ENCODE measurements at regions not wholly inside any gene's neighbourhood (a gene's known extent, or its start where the extent isn't known, plus 50 kb on each side); places are given as distances from the start of the nearest gene placed in this dataset.

DNA sequence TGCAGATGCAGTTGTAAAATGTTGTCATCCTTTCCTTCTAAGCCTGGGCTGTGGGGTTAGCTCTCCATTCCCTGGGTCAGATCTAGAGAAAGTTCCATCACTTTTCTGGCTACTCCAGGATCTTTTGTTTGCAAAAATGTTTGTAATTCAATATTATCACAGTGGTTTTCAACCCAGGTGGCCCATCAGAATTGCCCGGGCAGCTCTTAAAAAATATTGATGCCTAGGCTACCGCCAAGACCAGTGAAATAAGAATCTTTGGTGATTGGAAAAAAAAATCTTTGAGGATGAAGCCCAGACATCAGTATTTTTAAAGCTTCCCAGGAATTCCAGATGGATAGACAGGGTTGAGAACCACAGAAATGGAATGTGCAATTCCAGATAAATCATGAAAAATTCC is 232.5 kb upstream of the SPRED2 start:
- TF ChIP-seq, protein P1, sequence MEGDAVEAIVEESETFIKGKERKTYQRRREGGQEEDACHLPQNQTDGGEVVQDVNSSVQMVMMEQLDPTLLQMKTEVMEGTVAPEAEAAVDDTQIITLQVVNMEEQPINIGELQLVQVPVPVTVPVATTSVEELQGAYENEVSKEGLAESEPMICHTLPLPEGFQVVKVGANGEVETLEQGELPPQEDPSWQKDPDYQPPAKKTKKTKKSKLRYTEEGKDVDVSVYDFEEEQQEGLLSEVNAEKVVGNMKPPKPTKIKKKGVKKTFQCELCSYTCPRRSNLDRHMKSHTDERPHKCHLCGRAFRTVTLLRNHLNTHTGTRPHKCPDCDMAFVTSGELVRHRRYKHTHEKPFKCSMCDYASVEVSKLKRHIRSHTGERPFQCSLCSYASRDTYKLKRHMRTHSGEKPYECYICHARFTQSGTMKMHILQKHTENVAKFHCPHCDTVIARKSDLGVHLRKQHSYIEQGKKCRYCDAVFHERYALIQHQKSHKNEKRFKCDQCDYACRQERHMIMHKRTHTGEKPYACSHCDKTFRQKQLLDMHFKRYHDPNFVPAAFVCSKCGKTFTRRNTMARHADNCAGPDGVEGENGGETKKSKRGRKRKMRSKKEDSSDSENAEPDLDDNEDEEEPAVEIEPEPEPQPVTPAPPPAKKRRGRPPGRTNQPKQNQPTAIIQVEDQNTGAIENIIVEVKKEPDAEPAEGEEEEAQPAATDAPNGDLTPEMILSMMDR (IDR thresholded peaks at IDR 0.05; ENCODE audit: insufficient read depth, low read length), result no peak
- TF ChIP-seq POLR2AphosphoS5 (IDR thresholded peaks at IDR 0.05; ENCODE audit: low read depth) (no peak), SPI1 (IDR thresholded peaks at IDR 0.05; ENCODE audit: borderline replicate concordance, low read depth) (no peak)
- TF ChIP-seq, protein P2, sequence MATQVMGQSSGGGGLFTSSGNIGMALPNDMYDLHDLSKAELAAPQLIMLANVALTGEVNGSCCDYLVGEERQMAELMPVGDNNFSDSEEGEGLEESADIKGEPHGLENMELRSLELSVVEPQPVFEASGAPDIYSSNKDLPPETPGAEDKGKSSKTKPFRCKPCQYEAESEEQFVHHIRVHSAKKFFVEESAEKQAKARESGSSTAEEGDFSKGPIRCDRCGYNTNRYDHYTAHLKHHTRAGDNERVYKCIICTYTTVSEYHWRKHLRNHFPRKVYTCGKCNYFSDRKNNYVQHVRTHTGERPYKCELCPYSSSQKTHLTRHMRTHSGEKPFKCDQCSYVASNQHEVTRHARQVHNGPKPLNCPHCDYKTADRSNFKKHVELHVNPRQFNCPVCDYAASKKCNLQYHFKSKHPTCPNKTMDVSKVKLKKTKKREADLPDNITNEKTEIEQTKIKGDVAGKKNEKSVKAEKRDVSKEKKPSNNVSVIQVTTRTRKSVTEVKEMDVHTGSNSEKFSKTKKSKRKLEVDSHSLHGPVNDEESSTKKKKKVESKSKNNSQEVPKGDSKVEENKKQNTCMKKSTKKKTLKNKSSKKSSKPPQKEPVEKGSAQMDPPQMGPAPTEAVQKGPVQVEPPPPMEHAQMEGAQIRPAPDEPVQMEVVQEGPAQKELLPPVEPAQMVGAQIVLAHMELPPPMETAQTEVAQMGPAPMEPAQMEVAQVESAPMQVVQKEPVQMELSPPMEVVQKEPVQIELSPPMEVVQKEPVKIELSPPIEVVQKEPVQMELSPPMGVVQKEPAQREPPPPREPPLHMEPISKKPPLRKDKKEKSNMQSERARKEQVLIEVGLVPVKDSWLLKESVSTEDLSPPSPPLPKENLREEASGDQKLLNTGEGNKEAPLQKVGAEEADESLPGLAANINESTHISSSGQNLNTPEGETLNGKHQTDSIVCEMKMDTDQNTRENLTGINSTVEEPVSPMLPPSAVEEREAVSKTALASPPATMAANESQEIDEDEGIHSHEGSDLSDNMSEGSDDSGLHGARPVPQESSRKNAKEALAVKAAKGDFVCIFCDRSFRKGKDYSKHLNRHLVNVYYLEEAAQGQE (IDR thresholded peaks at IDR 0.05; ENCODE audit: insufficient replicate concordance, low read depth), result no peak

Data from HL-60 (cell line).